Stomach smooth muscle (tissue), 2 donors: ENCODE measurements at regions not wholly inside any gene's neighbourhood (a gene's known extent, or its start where the extent isn't known, plus 50 kb on each side); places are given as distances from the start of the nearest gene placed in this dataset.
"Not testable (repeated sequence)": the region's sequence is repeated elsewhere in the genome, so short reads cannot be mapped to it uniquely, and the experiment has no call there.

ENCODE experiments used
- H3K27ac ChIP-seq: one replicate; pipeline ENCODE4 v1.7.0; 2013; ENCODE audit warnings: mild to moderate bottlenecking, low read length, inconsistent platforms
- H3K27me3 ChIP-seq, 2 donors: one replicate each; pipeline ENCODE4 v1.7.0; 2013; ENCODE audit warnings: low read length in 2 of 2; ENCODE audit not compliant: insufficient read depth in 2 of 2, control insufficient read depth in 1 of 2
- H3K36me3 ChIP-seq, 2 donors: one replicate each; pipeline ENCODE4 v1.7.0; 2013; ENCODE audit warnings: low read length in 2 of 2; ENCODE audit not compliant: control insufficient read depth in 2 of 2, insufficient read depth in 2 of 2
- H3K4me1 ChIP-seq: one replicate; pipeline ENCODE4 v1.7.0; 2013; ENCODE audit warnings: low read length; ENCODE audit not compliant: control insufficient read depth, insufficient read depth
- H3K4me3 ChIP-seq, 2 donors: one replicate each; pipeline ENCODE4 v1.7.0; 2013; ENCODE audit warnings: low read length in 2 of 2
- H3K9ac ChIP-seq, 2 donors: one replicate each; pipeline ENCODE4 v1.7.0; 2013; ENCODE audit warnings: low read length in 2 of 2, mild to moderate bottlenecking in 1 of 2
- H3K9me3 ChIP-seq, 2 donors: one replicate each; pipeline ENCODE4 v1.7.0; 2013; ENCODE audit warnings: low read length in 2 of 2; ENCODE audit not compliant: control insufficient read depth in 2 of 2
- donor health status: healthy.
- donor health status: Pancreatic carcinoma.

DNA sequence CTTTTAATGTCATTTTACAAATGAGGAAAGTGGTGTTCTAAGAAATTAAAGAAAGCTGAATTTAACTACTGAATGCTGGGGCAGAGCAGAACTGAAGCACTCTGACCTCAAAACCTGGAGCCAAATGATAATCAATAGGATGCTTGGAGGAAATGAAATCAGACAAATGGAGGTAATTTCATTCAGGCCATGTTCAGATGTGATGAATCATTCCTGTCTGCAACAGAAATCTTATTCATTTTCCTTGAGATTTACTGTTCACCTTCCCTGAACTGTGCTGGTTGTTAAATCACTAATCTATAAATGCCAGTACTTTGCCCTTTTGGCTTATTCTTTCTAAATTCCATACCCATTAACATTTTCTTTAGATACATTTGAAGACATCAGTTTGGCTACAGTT lies 85.6 kb upstream of the SNX7 start:
- Histone ChIP-seq H3K9me3 (no peaks in the 10 kb centered on the region), H3K36me3 (no peaks in the 10 kb centered on the region), H3K4me1 (no peaks in the 10 kb centered on the region), H3K27ac (no peak overlapping the region), H3K4me3 (no peak overlapping the region), H3K9ac (no peak overlapping the region), H3K27me3 (no peaks in the 10 kb centered on the region)

- no peak overlapping the region for H3K4me3 ChIP-seq
Measured at GRCh38 chr1:98565951-98566350, 95.6 kb upstream of the SNX7 start.

GRCh38 chr1:98559291-98559690 lies 102.2 kb upstream of the SNX7 start:
- no peaks in the 10 kb centered on the region for H3K36me3 ChIP-seq

More at GRCh38 chr1:98565951-98566350, 95.6 kb upstream of the SNX7 start:
- no peaks in the 10 kb centered on the region for H3K9me3 ChIP-seq
- no peaks in the 10 kb centered on the region for H3K27me3 ChIP-seq
- no peak overlapping the region for H3K9ac ChIP-seq
- H3K36me3 ChIP-seq: no peaks in the 10 kb centered on the region
- no peaks in the 10 kb centered on the region for H3K4me1 ChIP-seq
- H3K27ac ChIP-seq: no peak overlapping the region

DNA sequence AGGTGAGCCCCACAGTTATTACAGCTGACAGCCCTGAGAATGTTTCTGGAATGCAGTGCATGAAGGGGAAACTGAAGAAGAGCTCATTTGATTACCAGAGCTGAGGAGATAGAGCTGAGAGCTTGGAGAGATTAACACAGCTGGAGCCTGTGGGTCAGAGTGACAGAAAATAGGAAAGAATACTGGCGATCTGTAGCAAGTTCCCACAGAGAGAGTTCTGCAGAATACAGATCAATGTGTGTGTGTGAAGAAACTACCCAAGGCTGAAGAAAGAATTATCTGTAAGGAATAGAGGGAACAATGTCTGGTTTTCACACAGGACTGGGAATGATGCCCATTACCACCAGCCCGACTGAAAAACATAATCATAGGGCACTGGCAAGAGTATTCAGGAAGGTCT lies 103.6 kb upstream of the SNX7 start:
- no peaks in the 10 kb centered on the region for H3K4me1 ChIP-seq
- H3K4me3 ChIP-seq: no peak overlapping the region
- H3K9ac ChIP-seq: no peak overlapping the region
- H3K27ac ChIP-seq: no peak overlapping the region
- no peaks in the 10 kb centered on the region for H3K9me3 ChIP-seq
- H3K36me3 ChIP-seq: no peaks in the 10 kb centered on the region
- H3K27me3 ChIP-seq: no peaks in the 10 kb centered on the region

More at GRCh38 chr1:98559291-98559690, 102.2 kb upstream of the SNX7 start:
- H3K27ac ChIP-seq: no peak overlapping the region
- H3K9me3 ChIP-seq: no peaks in the 10 kb centered on the region
- H3K9ac ChIP-seq: no peak overlapping the region
- H3K4me1 ChIP-seq: no peaks in the 10 kb centered on the region
- no peak overlapping the region for H3K4me3 ChIP-seq
- H3K27me3 ChIP-seq: no peaks in the 10 kb centered on the region

GRCh38 chr1:98556521-98557158 lies 104.9 kb upstream of the SNX7 start:
- Histone ChIP-seq H3K4me3 (no peak overlapping the region), H3K36me3 (no peaks in the 10 kb centered on the region), H3K9ac (no peak overlapping the region), H3K27ac (no peak overlapping the region), H3K27me3 (no peaks in the 10 kb centered on the region), H3K9me3 (no peaks in the 10 kb centered on the region), H3K4me1 (no peaks in the 10 kb centered on the region)

DNA sequence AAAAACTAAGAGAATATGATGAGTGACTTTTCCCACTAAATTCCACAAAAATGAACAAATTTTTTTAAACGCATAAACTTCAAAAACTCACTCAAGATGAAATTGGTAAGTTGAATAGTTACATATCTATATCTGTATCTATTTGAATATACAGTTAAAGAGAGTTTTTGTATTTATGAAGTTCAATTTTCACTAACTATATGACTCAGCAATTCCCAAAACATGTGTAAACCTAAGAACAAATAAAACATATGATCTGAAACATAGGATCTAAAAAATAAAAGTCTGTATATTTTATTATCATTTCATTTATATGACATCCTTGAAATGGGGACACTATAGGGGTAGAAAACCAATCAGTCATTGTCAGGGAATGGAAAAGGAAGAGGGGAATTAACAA lies 105.7 kb upstream of the SNX7 start:
- H3K4me1 ChIP-seq: no peaks in the 10 kb centered on the region
- H3K27ac ChIP-seq: no peak overlapping the region
- H3K36me3 ChIP-seq: no peaks in the 10 kb centered on the region
- H3K9me3 ChIP-seq: no peaks in the 10 kb centered on the region
- no peaks in the 10 kb centered on the region for H3K27me3 ChIP-seq
- H3K9ac ChIP-seq: no peak overlapping the region
- no peak overlapping the region for H3K4me3 ChIP-seq

DNA sequence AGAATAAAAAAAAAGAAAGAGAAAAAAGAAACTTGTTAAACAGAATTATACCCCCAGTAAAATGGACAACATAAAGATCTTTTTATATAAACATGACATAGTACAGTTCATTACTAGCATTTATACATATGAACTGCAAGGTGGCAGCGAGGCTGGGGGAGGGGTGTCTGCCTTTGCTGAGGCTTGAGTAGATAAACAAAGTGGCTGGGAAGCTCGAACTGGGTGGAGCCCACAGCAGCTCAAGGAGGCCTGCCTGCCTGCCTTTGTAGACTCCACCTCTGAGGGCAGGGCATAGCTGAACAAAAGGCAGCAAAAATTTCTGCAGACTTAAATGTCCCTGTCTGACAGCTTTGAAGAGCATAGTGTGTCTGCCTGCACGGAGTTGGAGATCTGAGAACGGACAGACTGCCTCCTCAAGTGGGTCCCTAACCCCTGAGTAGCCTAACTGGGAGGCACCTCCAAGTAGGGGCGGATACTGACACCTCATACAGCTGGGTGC lies 108.9 kb upstream of the SNX7 start:
- not testable (repeated sequence) for H3K36me3 ChIP-seq, H3K27me3 ChIP-seq, H3K27ac ChIP-seq, H3K9ac ChIP-seq, H3K4me3 ChIP-seq, H3K9me3 ChIP-seq, H3K4me1 ChIP-seq

DNA sequence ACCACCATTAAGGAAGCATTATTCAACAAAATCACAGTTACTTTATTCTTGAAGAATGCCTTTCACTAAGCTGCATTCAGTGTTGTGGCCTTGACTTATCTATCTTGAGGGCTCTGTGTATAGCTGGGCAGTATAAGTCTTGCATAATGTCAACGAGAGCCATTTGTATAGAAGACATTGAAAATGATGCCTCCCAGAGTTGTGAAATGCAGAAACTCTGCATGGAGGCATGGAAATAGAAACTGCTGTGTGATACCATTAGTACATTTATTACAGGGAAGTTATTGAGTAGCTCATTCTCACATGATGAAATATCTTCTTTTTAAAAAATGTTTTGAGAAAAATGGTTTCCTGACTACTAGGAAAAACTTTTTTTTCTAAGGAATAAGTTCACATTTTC lies 111.4 kb upstream of the SNX7 start:
- Histone ChIP-seq H3K36me3 (no peaks in the 10 kb centered on the region), H3K9me3 (no peaks in the 10 kb centered on the region), H3K27me3 (no peaks in the 10 kb centered on the region), H3K4me3 (no peak overlapping the region), H3K9ac (no peak overlapping the region), H3K27ac (no peak overlapping the region), H3K4me1 (no peaks in the 10 kb centered on the region)

DNA sequence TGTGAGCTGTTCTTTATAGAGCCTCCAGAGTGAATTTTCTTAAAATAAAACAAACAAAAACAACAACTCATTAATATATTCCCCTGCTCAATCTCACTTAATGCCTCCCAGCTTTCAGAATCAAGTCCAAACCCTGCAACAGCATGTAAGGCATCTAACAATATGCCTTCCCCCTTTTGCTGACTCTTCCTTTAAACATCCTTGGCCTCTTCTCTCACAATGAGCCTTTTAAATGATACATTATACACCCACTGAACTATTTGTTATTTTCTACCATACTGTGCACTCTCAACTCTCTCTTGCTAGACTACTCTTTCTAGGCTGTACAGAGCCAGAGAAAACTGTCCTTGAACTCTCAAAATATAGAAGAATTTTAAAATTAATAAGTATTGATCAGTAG lies 115.2 kb upstream of the SNX7 start:
- H3K36me3 ChIP-seq: no peaks in the 10 kb centered on the region
- H3K4me1 ChIP-seq: no peaks in the 10 kb centered on the region
- no peak overlapping the region for H3K4me3 ChIP-seq
- H3K27ac ChIP-seq: no peak overlapping the region
- H3K27me3 ChIP-seq: no peaks in the 10 kb centered on the region
- H3K9me3 ChIP-seq: no peaks in the 10 kb centered on the region
- no peak overlapping the region for H3K9ac ChIP-seq

GRCh38 chr1:98538106-98538505 lies 123.4 kb upstream of the SNX7 start:
- Histone ChIP-seq H3K27ac (no peak overlapping the region), H3K36me3 (no peaks in the 10 kb centered on the region), H3K27me3 (no peaks in the 10 kb centered on the region), H3K9me3 (no peaks in the 10 kb centered on the region), H3K9ac (no peak overlapping the region), H3K4me3 (no peak overlapping the region), H3K4me1 (no peaks in the 10 kb centered on the region)

DNA sequence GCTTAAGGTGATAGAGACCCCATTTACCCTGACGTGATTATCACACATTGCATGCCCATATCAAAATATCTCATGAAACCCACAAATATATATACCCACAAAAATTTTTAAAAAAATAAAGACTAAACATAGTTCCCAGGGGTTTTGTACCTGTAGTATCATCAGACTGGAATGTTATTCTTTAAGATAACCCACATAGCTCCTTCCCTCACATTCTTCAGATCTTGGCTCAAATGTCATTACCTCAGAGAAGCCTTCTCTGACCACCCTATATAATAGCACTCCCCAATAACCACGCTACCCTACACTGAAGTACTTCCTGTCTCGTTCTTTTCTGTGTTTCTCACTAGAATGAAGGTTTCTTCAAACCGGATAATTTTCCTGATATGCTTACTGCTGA lies 138.3 kb upstream of the SNX7 start:
- Histone ChIP-seq H3K4me1 (no peaks in the 10 kb centered on the region), H3K9ac (no peak overlapping the region), H3K27me3 (no peaks in the 10 kb centered on the region)

More for the DNA sequence above, 138.3 kb upstream of the SNX7 start:
- Histone ChIP-seq H3K27ac (no peak overlapping the region), H3K4me3 (no peak overlapping the region), H3K36me3 (no peaks in the 10 kb centered on the region), H3K9me3 (peaks cover 0 to 3% of the 10 kb centered on the region in 2 donors)
